ENCODE measurements at regions not wholly inside any gene's neighbourhood (a gene's known extent, or its start where the extent isn't known, plus 50 kb on each side); places are given as distances from the start of the nearest gene placed in this dataset.
"Not testable (repeated sequence)": the region's sequence is repeated elsewhere in the genome, so short reads cannot be mapped to it uniquely, and the experiment has no call there.

- H3K4me3 Mint-ChIP-seq = no peak overlapping the region
- no peaks in the 10 kb centered on the region for H3K36me3 Mint-ChIP-seq
- no peaks in the 10 kb centered on the region for H3K4me1 Mint-ChIP-seq
- DNase-seq = no peak
- H3K27ac Mint-ChIP-seq = no peak overlapping the region
- H3K9me3 Mint-ChIP-seq = peaks cover 6 to 67% (median 45%) of the 10 kb centered on the region in 6 donors
- H3K27me3 Mint-ChIP-seq (ENCODE audit: low read depth in 3 of 3) = no peaks in the 10 kb centered on the region
Measured at GRCh38 chr13:55084630-55085029, 2056.0 kb downstream of the OLFM4 start.

DNA sequence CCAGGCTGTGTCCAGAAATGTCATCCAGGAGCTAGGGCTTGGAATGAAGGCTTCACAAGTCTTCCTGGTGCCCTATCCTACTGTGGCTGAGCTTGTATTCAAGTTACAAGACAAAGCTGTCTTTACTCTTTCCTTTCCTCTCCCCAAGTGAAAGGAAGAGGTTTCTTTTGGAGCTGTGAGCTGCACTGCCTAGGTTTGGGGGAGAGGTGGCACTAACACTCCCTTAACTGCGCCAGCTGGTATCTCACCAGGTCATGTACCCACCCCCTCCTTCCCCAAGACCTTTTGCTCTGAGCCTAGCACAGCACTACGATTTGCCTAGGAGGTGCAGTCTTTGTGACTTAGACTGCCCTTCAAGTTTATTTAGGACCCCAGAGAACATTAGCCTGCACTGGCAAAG, 2053.6 kb upstream of the PRR20A start:
- H3K27me3 Mint-ChIP-seq (ENCODE audit: low read depth in 3 of 3) = peaks cover 0 to 1% (median 0%) of the 10 kb centered on the region in 3 donors
- no peak overlapping the region for H3K4me3 Mint-ChIP-seq
- no peak overlapping the region for H3K27ac Mint-ChIP-seq
- H3K4me1 Mint-ChIP-seq = no peaks in the 10 kb centered on the region
- H3K9me3 Mint-ChIP-seq = peaks cover 6 to 67% (median 43%) of the 10 kb centered on the region in 6 donors
- no peak for DNase-seq
- H3K36me3 Mint-ChIP-seq = no peaks in the 10 kb centered on the region

- Mint-ChIP-seq H3K27me3 (ENCODE audit: low read depth in 3 of 3) (peaks cover 0 to 1% (median 0%) of the 10 kb centered on the region in 3 donors), H3K36me3 (no peaks in the 10 kb centered on the region), H3K4me3 (no peak overlapping the region), H3K27ac (no peak overlapping the region), H3K9me3 (peaks cover 9 to 49% (median 34%) of the 10 kb centered on the region in 6 donors), H3K4me1 (no peaks in the 10 kb centered on the region)
- DNase-seq = no peak
Measured at GRCh38 chr13:55090612-55091011, 2050.1 kb upstream of the PRR20A start.

DNA sequence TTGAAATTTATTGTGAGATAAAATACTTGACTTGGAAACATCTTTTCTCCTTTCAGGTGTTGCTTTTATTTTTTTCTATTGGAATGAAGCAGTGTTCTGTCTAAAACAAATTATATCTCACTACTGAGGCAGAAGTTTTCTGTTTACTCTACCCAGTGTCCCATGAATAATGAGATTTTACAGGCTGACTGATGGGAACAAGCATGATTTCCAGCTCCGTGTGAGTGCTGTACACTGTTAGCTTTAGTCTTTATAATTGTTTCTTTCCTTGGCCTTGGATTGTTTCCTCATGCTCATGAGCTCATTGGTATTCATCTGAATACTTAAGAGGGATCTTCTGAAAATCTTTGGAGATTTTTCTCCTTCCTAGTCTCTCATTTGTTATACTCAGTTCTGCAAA, 2049.5 kb upstream of the PRR20A start:
- no peak overlapping the region for H3K27ac Mint-ChIP-seq
- peaks cover 9 to 50% (median 35%) of the 10 kb centered on the region in 6 donors for H3K9me3 Mint-ChIP-seq
- H3K36me3 Mint-ChIP-seq = no peaks in the 10 kb centered on the region
- no peak for DNase-seq
- peaks cover 0 to 1% (median 0%) of the 10 kb centered on the region in 3 donors for H3K27me3 Mint-ChIP-seq (ENCODE audit: low read depth in 3 of 3)
- no peaks in the 10 kb centered on the region for H3K4me1 Mint-ChIP-seq
- H3K4me3 Mint-ChIP-seq = no peak overlapping the region

DNA sequence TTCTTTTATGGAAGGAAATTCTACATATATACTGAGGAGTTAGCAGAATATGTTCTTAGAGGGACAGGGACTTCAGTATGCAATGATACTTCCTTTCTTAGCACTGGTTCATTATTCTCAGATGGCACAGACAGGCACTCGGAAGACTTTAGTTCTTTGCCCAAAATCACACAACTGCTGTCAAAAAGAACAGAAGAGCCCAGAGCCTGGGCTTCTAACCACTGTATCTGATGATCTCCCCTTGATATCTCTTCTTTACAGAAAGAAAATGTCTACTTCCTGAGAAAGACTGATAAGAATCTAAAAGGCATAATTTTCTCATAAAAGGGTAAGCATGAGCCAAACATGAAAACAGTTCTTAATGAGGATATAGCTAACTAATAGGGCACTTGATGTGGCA, 2034.2 kb upstream of the PRR20A start:
- Mint-ChIP-seq H3K27ac (no peak overlapping the region), H3K9me3 (peaks cover 9 to 59% (median 21%) of the 10 kb centered on the region in 6 donors), H3K4me1 (no peaks in the 10 kb centered on the region), H3K4me3 (no peak overlapping the region), H3K27me3 (ENCODE audit: low read depth in 3 of 3) (no peaks in the 10 kb centered on the region), H3K36me3 (no peaks in the 10 kb centered on the region)
- no peak for DNase-seq

- no peak overlapping the region for H3K27ac Mint-ChIP-seq
- H3K27me3 Mint-ChIP-seq (ENCODE audit: low read depth in 3 of 3) = no peaks in the 10 kb centered on the region
- no peak for DNase-seq
- no peaks in the 10 kb centered on the region for H3K36me3 Mint-ChIP-seq
- no peaks in the 10 kb centered on the region for H3K4me1 Mint-ChIP-seq
- no peak overlapping the region for H3K4me3 Mint-ChIP-seq
- H3K9me3 Mint-ChIP-seq = peaks cover 9 to 41% (median 21%) of the 10 kb centered on the region in 6 donors
Measured at GRCh38 chr13:55120631-55121030, 2020.1 kb upstream of the PRR20A start.

GRCh38 chr13:55155046-55155445, 1985.7 kb upstream of the PRR20A start:
- peaks cover 10 to 58% (median 36%) of the 10 kb centered on the region in 6 donors for H3K9me3 Mint-ChIP-seq

GRCh38 chr13:55159765-55160164, 1981.0 kb upstream of the PRR20A start:
- no peak overlapping the region for H3K27ac Mint-ChIP-seq
- no peaks in the 10 kb centered on the region for H3K4me1 Mint-ChIP-seq
- no peak overlapping the region for H3K4me3 Mint-ChIP-seq
- H3K27me3 Mint-ChIP-seq (ENCODE audit: low read depth in 3 of 3) = peaks cover 0 to 2% (median 0%) of the 10 kb centered on the region in 3 donors
- peaks cover 13 to 50% (median 36%) of the 10 kb centered on the region in 6 donors for H3K9me3 Mint-ChIP-seq
- DNase-seq = no peak
- no peaks in the 10 kb centered on the region for H3K36me3 Mint-ChIP-seq

More at GRCh38 chr13:55155046-55155445, 1985.7 kb upstream of the PRR20A start:
- no peak for DNase-seq
- Mint-ChIP-seq H3K36me3 (no peaks in the 10 kb centered on the region), H3K4me3 (no peak overlapping the region), H3K27ac (no peak overlapping the region), H3K27me3 (ENCODE audit: low read depth in 3 of 3) (no peaks in the 10 kb centered on the region), H3K4me1 (no peaks in the 10 kb centered on the region)

DNA sequence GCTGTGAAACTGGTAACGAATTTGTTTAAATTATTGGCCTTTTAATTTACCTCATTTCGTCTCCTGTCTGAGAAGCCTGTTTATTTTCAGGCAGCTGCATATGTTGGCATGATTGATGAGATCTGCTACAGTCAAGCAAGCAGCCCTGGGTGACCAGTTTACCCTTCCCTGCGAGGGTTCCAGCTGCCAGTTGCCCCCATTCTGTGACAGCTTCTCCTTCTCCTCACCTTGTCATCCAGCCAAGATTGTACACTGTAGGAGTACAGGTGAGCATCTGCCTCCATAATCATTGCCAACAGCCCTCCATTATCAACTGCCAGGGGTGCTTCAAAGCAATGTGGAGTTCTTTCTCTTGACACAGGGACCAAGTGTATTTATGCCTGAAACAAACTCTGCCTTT, 1979.9 kb upstream of the PRR20A start:
- Mint-ChIP-seq H3K9me3 (peaks cover 12 to 49% (median 38%) of the 10 kb centered on the region in 6 donors), H3K36me3 (no peaks in the 10 kb centered on the region), H3K4me3 (no peak overlapping the region), H3K4me1 (no peaks in the 10 kb centered on the region), H3K27me3 (ENCODE audit: low read depth in 3 of 3) (peaks cover 0 to 2% (median 2%) of the 10 kb centered on the region in 3 donors), H3K27ac (no peak overlapping the region)
- no peak for DNase-seq

- H3K27ac Mint-ChIP-seq; H3K4me1 Mint-ChIP-seq; H3K27me3 Mint-ChIP-seq (ENCODE audit: low read depth in 3 of 3); H3K4me3 Mint-ChIP-seq; DNase-seq; H3K36me3 Mint-ChIP-seq: not testable (repeated sequence)
- H3K9me3 Mint-ChIP-seq = peaks cover 24 to 63% (median 36%) of the 10 kb centered on the region in 6 donors
Measured at GRCh38 chr13:55178582-55178981, 1962.1 kb upstream of the PRR20A start.

GRCh38 chr13:55190996-55191395, 1949.7 kb upstream of the PRR20A start:
- no peak overlapping the region for H3K4me3 Mint-ChIP-seq
- H3K27ac Mint-ChIP-seq = no peak overlapping the region
- no peaks in the 10 kb centered on the region for H3K27me3 Mint-ChIP-seq (ENCODE audit: low read depth in 3 of 3)
- no peaks in the 10 kb centered on the region for H3K4me1 Mint-ChIP-seq
- H3K9me3 Mint-ChIP-seq = peaks cover 4 to 29% (median 21%) of the 10 kb centered on the region in 6 donors
- no peak for DNase-seq
- H3K36me3 Mint-ChIP-seq = no peaks in the 10 kb centered on the region

GRCh38 chr13:55199134-55199533, 1941.6 kb upstream of the PRR20A start:
- peaks cover 7 to 49% (median 37%) of the 10 kb centered on the region in 6 donors for H3K9me3 Mint-ChIP-seq
- no peak overlapping the region for H3K4me3 Mint-ChIP-seq
- DNase-seq = no peak
- H3K4me1 Mint-ChIP-seq = no peaks in the 10 kb centered on the region
- no peak overlapping the region for H3K27ac Mint-ChIP-seq
- no peaks in the 10 kb centered on the region for H3K36me3 Mint-ChIP-seq
- no peaks in the 10 kb centered on the region for H3K27me3 Mint-ChIP-seq (ENCODE audit: low read depth in 3 of 3)

DNA sequence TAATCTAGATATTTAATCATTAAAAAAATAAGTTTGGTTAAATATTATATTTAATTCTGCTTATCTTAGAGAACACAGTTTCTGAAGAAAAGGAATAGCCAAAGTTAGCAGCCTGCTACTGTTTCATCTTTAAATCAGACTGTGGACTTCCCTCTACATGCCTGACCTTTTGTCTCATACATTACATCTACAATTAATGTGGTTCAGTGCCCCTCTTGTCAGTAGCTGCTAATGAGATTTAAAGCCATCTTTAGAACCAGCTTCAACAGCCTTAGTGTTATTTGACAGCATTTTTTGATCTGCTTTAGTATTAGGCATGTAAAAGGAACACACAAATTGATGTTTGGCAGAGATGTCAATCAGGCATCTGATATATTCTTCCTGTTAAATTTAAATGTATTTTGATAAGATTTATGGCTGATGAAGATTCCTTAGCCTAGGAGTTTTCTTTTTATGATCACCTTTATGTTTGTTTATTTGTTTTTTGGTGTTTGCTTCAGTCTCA, 1925.8 kb upstream of the PRR20A start:
- no peaks in the 10 kb centered on the region for H3K27me3 Mint-ChIP-seq (ENCODE audit: low read depth in 3 of 3)
- no peak for DNase-seq
- no peak overlapping the region for H3K4me3 Mint-ChIP-seq
- H3K4me1 Mint-ChIP-seq = no peaks in the 10 kb centered on the region
- no peaks in the 10 kb centered on the region for H3K36me3 Mint-ChIP-seq
- H3K9me3 Mint-ChIP-seq = peaks cover 5 to 34% (median 9%) of the 10 kb centered on the region in 6 donors
- no peak overlapping the region for H3K27ac Mint-ChIP-seq

DNA sequence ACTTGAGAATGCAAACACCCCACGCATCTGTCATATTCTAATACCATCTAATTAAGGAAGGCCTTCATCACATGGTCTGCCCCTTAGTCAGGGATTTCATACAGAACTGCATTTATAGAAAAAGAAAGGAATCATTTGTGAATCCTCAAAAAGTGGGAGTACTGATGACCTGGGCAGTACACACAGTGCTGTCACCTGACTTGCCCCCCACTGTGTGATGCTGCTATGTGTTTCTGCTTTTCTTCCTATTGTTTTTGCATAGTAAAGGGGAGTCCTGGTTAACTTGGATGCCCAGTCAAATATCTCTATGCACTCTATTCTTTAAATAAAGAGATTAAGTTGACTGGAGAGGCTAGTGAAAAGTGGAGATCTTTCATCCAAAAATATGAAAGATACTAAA, 1921.2 kb upstream of the PRR20A start:
- Mint-ChIP-seq H3K9me3 (peaks cover 3 to 28% (median 18%) of the 10 kb centered on the region in 6 donors), H3K4me3 (no peak overlapping the region), H3K27me3 (ENCODE audit: low read depth in 3 of 3) (no peaks in the 10 kb centered on the region), H3K27ac (no peak overlapping the region), H3K4me1 (no peaks in the 10 kb centered on the region), H3K36me3 (no peaks in the 10 kb centered on the region)
- DNase-seq = no peak

DNA sequence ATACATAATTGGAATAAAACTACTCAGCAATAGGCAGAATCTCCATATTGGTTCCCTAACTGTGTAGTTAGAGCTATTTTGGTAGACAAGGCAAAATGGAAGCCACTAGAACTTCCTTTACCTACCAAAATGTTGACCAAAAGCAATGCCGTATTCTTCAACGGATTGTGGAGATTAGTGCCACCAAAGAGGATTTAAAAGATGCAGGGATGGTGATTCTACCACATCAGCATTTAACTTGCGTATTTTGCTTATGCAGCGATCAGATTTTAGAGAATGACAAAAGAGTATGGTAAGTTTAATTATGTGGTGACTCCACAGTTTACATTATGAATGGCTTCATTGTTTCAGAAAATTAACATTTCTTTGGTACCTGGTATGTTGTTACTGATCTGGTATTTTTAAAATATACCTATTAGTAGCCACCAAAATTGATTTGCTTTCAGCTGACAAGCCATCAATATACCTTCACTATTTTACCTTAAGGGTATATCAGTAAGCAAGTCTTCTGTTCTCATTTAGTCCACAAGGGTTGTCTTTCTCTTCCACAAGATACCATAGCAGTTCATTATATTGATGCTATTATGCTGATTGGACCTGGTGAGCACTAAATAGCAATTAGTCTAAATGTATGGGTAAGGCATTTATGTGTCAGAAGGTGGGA, 1910.7 kb upstream of the PRR20A start:
- H3K27me3 Mint-ChIP-seq (ENCODE audit: low read depth in 3 of 3) = peaks cover 0 to 2% (median 0%) of the 10 kb centered on the region in 3 donors
- H3K4me1 Mint-ChIP-seq = no peaks in the 10 kb centered on the region
- no peak overlapping the region for H3K4me3 Mint-ChIP-seq
- DNase-seq = no peak
- peaks cover 9 to 49% (median 25%) of the 10 kb centered on the region in 6 donors for H3K9me3 Mint-ChIP-seq
- no peak overlapping the region for H3K27ac Mint-ChIP-seq
- no peaks in the 10 kb centered on the region for H3K36me3 Mint-ChIP-seq

Measured in immature natural killer cell (primary cell).